ENCODE measurements at regions not wholly inside any gene's neighbourhood (a gene's known extent, or its start where the extent isn't known, plus 50 kb on each side); places are given as distances from the start of the nearest gene placed in this dataset.

- Mint-ChIP-seq H3K4me3 (no peak overlapping the region), H3K27ac (no peak overlapping the region), H3K9me3 (no peaks in the 10 kb centered on the region), H3K36me3 (ENCODE audit: low read depth) (no peaks in the 10 kb centered on the region), H3K27me3 (ENCODE audit: insufficient read depth, low read depth, poor library complexity) (no peaks in the 10 kb centered on the region), H3K4me1 (peaks cover 16% of the 10 kb centered on the region)
- Histone ChIP-seq H3K9me2 (ENCODE audit: insufficient read depth) (0 out of 2 replicates have a peak, but pooled peaks cover 6% of the 10 kb centered on the region), H3F3A (replicated peaks; ENCODE audit: low read depth) (no peaks in the 10 kb centered on the region), H2AFZ (no peak overlapping the region), H4K20me1 (replicated peaks; ENCODE audit: insufficient read depth) (no peaks in the 10 kb centered on the region), H3K4me3 (no peak overlapping the region), H3K4me2 (no peak overlapping the region), H3K27ac (ENCODE audit: low read depth) (no peak overlapping the region), H3K36me3 (ENCODE audit: insufficient read depth) (no peaks in the 10 kb centered on the region), H3K4me1 (ENCODE audit: insufficient read depth) (no peaks in the 10 kb centered on the region), H3K79me2 (replicated peaks; ENCODE audit: insufficient read depth) (no peaks in the 10 kb centered on the region), H3K27me3 (ENCODE audit: insufficient read depth) (no peaks in the 10 kb centered on the region)
- TF ChIP-seq EZH2phosphoT487 (IDR thresholded peaks at IDR 0.05; ENCODE audit: unreplicated experiment) (no peak), ZNF331 (CRISPR knock-in tag; IDR thresholded peaks at IDR 0.05; ENCODE audit: low read depth) (no peak), NANOG (IDR thresholded peaks at IDR 0.05; ENCODE audit: borderline replicate concordance) (no peak), STAT1 (IDR thresholded peaks at IDR 0.05; ENCODE audit: unreplicated experiment) (no peak), POLR2AphosphoS5 (IDR thresholded peaks at IDR 0.05; ENCODE audit: low read depth) (no peak), ZNF462 (CRISPR knock-in tag; IDR thresholded peaks at IDR 0.05) (no peak), REST (IDR thresholded peaks at IDR 0.05; ENCODE audit: unreplicated experiment) (no peak), JUNB (IDR thresholded peaks at IDR 0.05; ENCODE audit: unreplicated experiment) (no peak), ZNF114 (CRISPR knock-in tag; IDR thresholded peaks at IDR 0.05) (no peak), ETS1 (IDR thresholded peaks at IDR 0.05) (no peak), CTCF (conservative IDR thresholded peaks at IDR 0.05; ENCODE audit: low read depth in 2 of 2) (no peak), EZH2 (IDR thresholded peaks at IDR 0.05; ENCODE audit: low read depth, unreplicated experiment) (no peak), CREB1 (CRISPR knock-in tag; IDR thresholded peaks at IDR 0.05; ENCODE audit: low read depth) (no peak)
- no peak for DNase-seq (ENCODE audit: low spot score)
- no peak for ATAC-seq
Measured at GRCh38 chr5:3034881-3035280, 283.4 kb upstream of the IRX2 start.
